ENCODE measurements at regions not wholly inside any gene's neighbourhood (a gene's known extent, or its start where the extent isn't known, plus 50 kb on each side); places are given as distances from the start of the nearest gene placed in this dataset.

DNA sequence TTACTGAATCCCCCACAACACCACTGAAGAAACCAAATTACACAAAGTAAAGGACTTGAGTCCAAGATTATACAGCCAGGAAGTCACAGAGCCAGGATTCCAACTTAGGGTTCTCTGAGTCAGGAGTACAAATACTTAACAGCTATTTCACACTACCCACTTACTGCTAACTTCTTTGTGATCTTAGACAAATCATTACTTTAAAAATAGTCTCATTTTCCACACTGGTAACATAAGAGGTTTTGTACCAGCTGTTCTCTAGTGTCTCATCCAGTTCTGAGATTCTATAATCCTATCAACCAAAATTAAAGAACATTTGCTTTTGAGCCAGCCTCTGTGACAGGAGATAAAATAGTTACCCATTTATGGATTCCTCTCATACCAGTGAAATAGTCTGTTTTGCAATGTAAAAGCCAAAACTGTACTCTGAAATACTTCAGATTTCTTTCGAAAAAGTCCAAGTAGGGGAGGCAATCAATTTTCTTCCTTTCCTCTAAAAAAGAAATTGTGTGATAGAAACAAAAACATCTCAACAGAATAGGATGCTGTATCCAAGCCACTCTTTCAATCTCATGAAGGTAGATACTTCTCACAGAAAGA is 157.6 kb downstream of the LRATD1 start:
- Mint-ChIP-seq H3K27me3 (no peaks in the 10 kb centered on the region), H3K9me3 (ENCODE audit: insufficient read depth) (peaks cover 2% of the 10 kb centered on the region), H3K4me1 (no peaks in the 10 kb centered on the region), H3K4me3 (no peak overlapping the region), H3K27ac (no peak overlapping the region)
- Histone ChIP-seq H3K9ac (ENCODE audit: low read length) (no peak overlapping the region), H3K4me1 (ENCODE audit: control insufficient read depth in 2 of 2, insufficient read depth in 2 of 2, low read length in 2 of 2) (no peaks in the 10 kb centered on the region), H2AFZ (ENCODE audit: insufficient read depth, low read depth, low read length, poor library complexity, severe bottlenecking) (no peak overlapping the region), H3K9me3 (ENCODE audit: control extremely low read depth in 1 of 3, control insufficient read depth in 2 of 3, insufficient read depth in 1 of 3, low read length in 2 of 3) (peaks cover 0 to 5% (median 3%) of the 10 kb centered on the region in 3 donors), H3K27me3 (replicated peaks in 1 of 4; ENCODE audit: control extremely low read depth in 1 of 4, control insufficient read depth in 3 of 4, insufficient read depth in 4 of 4, low read length in 3 of 4) (no peaks in the 10 kb centered on the region), H3K4me2 (replicated peaks; ENCODE audit: low read depth, low read length, poor library complexity, severe bottlenecking) (no peak overlapping the region), H4K20me1 (ENCODE audit: control insufficient read depth, insufficient read depth, low read length, poor library complexity, severe bottlenecking) (no peaks in the 10 kb centered on the region), H3K4me3 (ENCODE audit: control extremely low read depth in 1 of 5, extremely low read depth in 1 of 5, insufficient read depth in 1 of 5, low read depth in 2 of 5, low read length in 4 of 5) (no peak overlapping the region), H3K27ac (ENCODE audit: low read length in 2 of 2) (no peak overlapping the region), H3K79me2 (ENCODE audit: control insufficient read depth, insufficient read depth, low read length) (no peaks in the 10 kb centered on the region), H3K36me3 (replicated peaks in 1 of 2; ENCODE audit: control extremely low read depth in 1 of 2, control insufficient read depth in 1 of 2, extremely low read depth in 1 of 2, insufficient read depth in 2 of 2, low read length in 1 of 2) (no peaks in the 10 kb centered on the region)
- ATAC-seq (ENCODE audit: low read depth) (no peak), DNase-seq (no peak)
- ChIA-PET CTCF (no interaction called here), POLR2A (no interaction called here)
- no CpG with 5 or more reads among the region's 1 CpG for WGBS (ENCODE audit: insufficient coverage)
- no peak for TF ChIP-seq EZH2 (IDR thresholded peaks at IDR 0.05; ENCODE audit: borderline replicate concordance, insufficient read depth, low read depth, low read length, poor library complexity, severe bottlenecking)
- TF ChIP-seq, protein P1, sequence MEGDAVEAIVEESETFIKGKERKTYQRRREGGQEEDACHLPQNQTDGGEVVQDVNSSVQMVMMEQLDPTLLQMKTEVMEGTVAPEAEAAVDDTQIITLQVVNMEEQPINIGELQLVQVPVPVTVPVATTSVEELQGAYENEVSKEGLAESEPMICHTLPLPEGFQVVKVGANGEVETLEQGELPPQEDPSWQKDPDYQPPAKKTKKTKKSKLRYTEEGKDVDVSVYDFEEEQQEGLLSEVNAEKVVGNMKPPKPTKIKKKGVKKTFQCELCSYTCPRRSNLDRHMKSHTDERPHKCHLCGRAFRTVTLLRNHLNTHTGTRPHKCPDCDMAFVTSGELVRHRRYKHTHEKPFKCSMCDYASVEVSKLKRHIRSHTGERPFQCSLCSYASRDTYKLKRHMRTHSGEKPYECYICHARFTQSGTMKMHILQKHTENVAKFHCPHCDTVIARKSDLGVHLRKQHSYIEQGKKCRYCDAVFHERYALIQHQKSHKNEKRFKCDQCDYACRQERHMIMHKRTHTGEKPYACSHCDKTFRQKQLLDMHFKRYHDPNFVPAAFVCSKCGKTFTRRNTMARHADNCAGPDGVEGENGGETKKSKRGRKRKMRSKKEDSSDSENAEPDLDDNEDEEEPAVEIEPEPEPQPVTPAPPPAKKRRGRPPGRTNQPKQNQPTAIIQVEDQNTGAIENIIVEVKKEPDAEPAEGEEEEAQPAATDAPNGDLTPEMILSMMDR (IDR thresholded peaks at IDR 0.05), result no peak
- intact Hi-C loops (cut with micrococcal nuclease), result no loop called here

DNA sequence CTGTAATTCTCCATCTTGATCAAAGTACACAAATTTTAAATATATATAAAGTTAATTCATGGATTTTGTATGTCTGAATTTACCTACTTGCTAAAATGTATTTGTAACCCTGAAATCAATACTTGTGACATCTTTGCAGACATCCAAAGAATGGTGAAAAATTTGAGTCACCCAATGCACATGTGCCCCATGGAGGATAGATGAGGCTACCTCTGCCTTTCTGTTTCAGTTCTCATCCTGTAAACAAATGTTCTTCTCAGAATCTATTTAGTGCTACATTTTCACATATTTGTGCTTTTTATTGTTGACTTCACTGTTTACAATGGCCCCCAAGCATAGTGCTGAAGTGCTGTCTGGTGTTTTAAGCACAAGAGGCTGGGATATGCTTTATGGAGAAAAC is 171.5 kb downstream of the LRATD1 start:
- Histone ChIP-seq H3K4me3 (ENCODE audit: control extremely low read depth in 1 of 5, extremely low read depth in 1 of 5, insufficient read depth in 1 of 5, low read depth in 2 of 5, low read length in 4 of 5) (no peak overlapping the region), H2AFZ (ENCODE audit: insufficient read depth, low read depth, low read length, poor library complexity, severe bottlenecking) (no peak overlapping the region), H3K36me3 (replicated peaks in 1 of 2; ENCODE audit: control extremely low read depth in 1 of 2, control insufficient read depth in 1 of 2, extremely low read depth in 1 of 2, insufficient read depth in 2 of 2, low read length in 1 of 2) (no peaks in the 10 kb centered on the region), H3K4me2 (replicated peaks; ENCODE audit: low read depth, low read length, poor library complexity, severe bottlenecking) (no peak overlapping the region), H3K79me2 (ENCODE audit: control insufficient read depth, insufficient read depth, low read length) (no peaks in the 10 kb centered on the region), H4K20me1 (ENCODE audit: control insufficient read depth, insufficient read depth, low read length, poor library complexity, severe bottlenecking) (no peaks in the 10 kb centered on the region), H3K4me1 (ENCODE audit: control insufficient read depth in 2 of 2, insufficient read depth in 2 of 2, low read length in 2 of 2) (no peaks in the 10 kb centered on the region), H3K27ac (ENCODE audit: low read length in 2 of 2) (no peak overlapping the region), H3K9ac (ENCODE audit: low read length) (no peak overlapping the region), H3K9me3 (ENCODE audit: control extremely low read depth in 1 of 3, control insufficient read depth in 2 of 3, insufficient read depth in 1 of 3, low read length in 2 of 3) (peaks cover 0 to 4% (median 2%) of the 10 kb centered on the region in 3 donors), H3K27me3 (replicated peaks in 1 of 4; ENCODE audit: control extremely low read depth in 1 of 4, control insufficient read depth in 3 of 4, insufficient read depth in 4 of 4, low read length in 3 of 4) (no peaks in the 10 kb centered on the region)
- POLR2A ChIA-PET, result no interaction called here
- ATAC-seq (ENCODE audit: low read depth) (no peak), DNase-seq (no peak)
- H3K4me3 Mint-ChIP-seq, result no peak overlapping the region
- no peak overlapping the region for H3K27ac Mint-ChIP-seq
- H3K9me3 Mint-ChIP-seq (ENCODE audit: insufficient read depth), result no peaks in the 10 kb centered on the region
- TF ChIP-seq, protein P1 (IDR thresholded peaks at IDR 0.05), result no peak
- no peak for TF ChIP-seq EZH2 (IDR thresholded peaks at IDR 0.05; ENCODE audit: borderline replicate concordance, insufficient read depth, low read depth, low read length, poor library complexity, severe bottlenecking)
- intact Hi-C loops (cut with micrococcal nuclease), result no loop called here
- no peaks in the 10 kb centered on the region for H3K27me3 Mint-ChIP-seq
- H3K4me1 Mint-ChIP-seq, result no peaks in the 10 kb centered on the region
- CTCF ChIA-PET, result no interaction called here

All from B cell (primary cell).